ENCODE measurements at regions not wholly inside any gene's neighbourhood (a gene's known extent, or its start where the extent isn't known, plus 50 kb on each side); places are given as distances from the start of the nearest gene placed in this dataset.

GRCh38 chr4:59608466-59608865 lies 1591.7 kb upstream of the ADGRL3 start:
- TF ChIP-seq, protein P1, sequence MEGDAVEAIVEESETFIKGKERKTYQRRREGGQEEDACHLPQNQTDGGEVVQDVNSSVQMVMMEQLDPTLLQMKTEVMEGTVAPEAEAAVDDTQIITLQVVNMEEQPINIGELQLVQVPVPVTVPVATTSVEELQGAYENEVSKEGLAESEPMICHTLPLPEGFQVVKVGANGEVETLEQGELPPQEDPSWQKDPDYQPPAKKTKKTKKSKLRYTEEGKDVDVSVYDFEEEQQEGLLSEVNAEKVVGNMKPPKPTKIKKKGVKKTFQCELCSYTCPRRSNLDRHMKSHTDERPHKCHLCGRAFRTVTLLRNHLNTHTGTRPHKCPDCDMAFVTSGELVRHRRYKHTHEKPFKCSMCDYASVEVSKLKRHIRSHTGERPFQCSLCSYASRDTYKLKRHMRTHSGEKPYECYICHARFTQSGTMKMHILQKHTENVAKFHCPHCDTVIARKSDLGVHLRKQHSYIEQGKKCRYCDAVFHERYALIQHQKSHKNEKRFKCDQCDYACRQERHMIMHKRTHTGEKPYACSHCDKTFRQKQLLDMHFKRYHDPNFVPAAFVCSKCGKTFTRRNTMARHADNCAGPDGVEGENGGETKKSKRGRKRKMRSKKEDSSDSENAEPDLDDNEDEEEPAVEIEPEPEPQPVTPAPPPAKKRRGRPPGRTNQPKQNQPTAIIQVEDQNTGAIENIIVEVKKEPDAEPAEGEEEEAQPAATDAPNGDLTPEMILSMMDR (IDR thresholded peaks at IDR 0.05), result no peak
- no peak for TF ChIP-seq SMAD3 (CRISPR knock-in tag; IDR thresholded peaks at IDR 0.05; ENCODE audit: borderline replicate concordance)
- TF ChIP-seq TEAD4 (CRISPR knock-in tag; IDR thresholded peaks at IDR 0.05), result no peak
- TF ChIP-seq, protein P2, sequence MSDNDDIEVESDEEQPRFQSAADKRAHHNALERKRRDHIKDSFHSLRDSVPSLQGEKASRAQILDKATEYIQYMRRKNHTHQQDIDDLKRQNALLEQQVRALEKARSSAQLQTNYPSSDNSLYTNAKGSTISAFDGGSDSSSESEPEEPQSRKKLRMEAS (CRISPR knock-in tag; IDR thresholded peaks at IDR 0.05), result no peak
- no peak for TF ChIP-seq ETV6 (CRISPR knock-in tag; IDR thresholded peaks at IDR 0.05)
- no peak for TF ChIP-seq CREM (CRISPR knock-in tag; IDR thresholded peaks at IDR 0.05)
- TF ChIP-seq IRF2 (CRISPR knock-in tag; IDR thresholded peaks at IDR 0.05; ENCODE audit: borderline replicate concordance, low read depth), result no peak
- TF ChIP-seq NFATC4 (CRISPR knock-in tag; IDR thresholded peaks at IDR 0.05), result no peak
- no peak for TF ChIP-seq ATF3 (CRISPR knock-in tag; conservative IDR thresholded peaks at IDR 0.05)
- no peak for TF ChIP-seq GRHL2 (CRISPR knock-in tag; IDR thresholded peaks at IDR 0.05; ENCODE audit: insufficient replicate concordance, severe bottlenecking)
- TF ChIP-seq ELF4 (CRISPR knock-in tag; IDR thresholded peaks at IDR 0.05; ENCODE audit: low read depth), result no peak

Data from WTC11 (cell line).